HG02798 (cell line): ENCODE measurements at regions not wholly inside any gene's neighbourhood (a gene's known extent, or its start where the extent isn't known, plus 50 kb on each side); places are given as distances from the start of the nearest gene placed in this dataset.
"Not testable (repeated sequence)": the region's sequence is repeated elsewhere in the genome, so short reads cannot be mapped to it uniquely, and the experiment has no call there.

ENCODE experiments used
- ATAC-seq: cut with Tn5 transposase; IDR thresholded peaks from one replicate; pipeline ENCODE4 v1.9.1; 2021; ENCODE audit warnings: mild to moderate bottlenecking; ENCODE audit not compliant: unreplicated experiment, poor library complexity

- no peak for ATAC-seq
Measured at GRCh38 chr20:12067686-12068085, 150.0 kb downstream of the BTBD3 start.

- no peak for ATAC-seq
Measured at GRCh38 chr20:12068121-12068520, 150.4 kb downstream of the BTBD3 start.

- no peak for ATAC-seq
Measured at GRCh38 chr20:12069181-12069580, 151.5 kb downstream of the BTBD3 start.

GRCh38 chr20:12072221-12072953 is 154.7 kb downstream of the BTBD3 start:
- ATAC-seq, result no peak

- ATAC-seq, result no peak
Measured at GRCh38 chr20:12072954-12073264, 155.2 kb downstream of the BTBD3 start.

GRCh38 chr20:12074111-12074655 is 156.5 kb downstream of the BTBD3 start:
- no peak for ATAC-seq

GRCh38 chr20:12076200-12076599 is 158.5 kb downstream of the BTBD3 start:
- ATAC-seq, result no peak

GRCh38 chr20:12077875-12078274 is 160.2 kb downstream of the BTBD3 start:
- ATAC-seq, result no peak

- no peak for ATAC-seq
Measured at GRCh38 chr20:12079490-12079889, 161.8 kb downstream of the BTBD3 start.

- ATAC-seq, result no peak
Measured at GRCh38 chr20:12083269-12083668, 165.6 kb downstream of the BTBD3 start.

GRCh38 chr20:12084482-12084881 is 166.8 kb downstream of the BTBD3 start:
- no peak for ATAC-seq

- no peak for ATAC-seq
Measured at GRCh38 chr20:12086359-12086758, 168.7 kb downstream of the BTBD3 start.

GRCh38 chr20:12090920-12091319 is 173.2 kb downstream of the BTBD3 start:
- no peak for ATAC-seq

GRCh38 chr20:12093057-12093796 is 175.5 kb downstream of the BTBD3 start:
- no peak for ATAC-seq

GRCh38 chr20:12093797-12094190 is 176.1 kb downstream of the BTBD3 start:
- not testable (repeated sequence) for ATAC-seq

GRCh38 chr20:12095180-12095920 is 177.7 kb downstream of the BTBD3 start:
- no peak for ATAC-seq

GRCh38 chr20:12098421-12098820 is 180.7 kb downstream of the BTBD3 start:
- ATAC-seq, result no peak

- ATAC-seq, result no peak
Measured at GRCh38 chr20:12108846-12109245, 191.2 kb downstream of the BTBD3 start.

GRCh38 chr20:12110274-12110673 is 192.6 kb downstream of the BTBD3 start:
- no peak for ATAC-seq

- peak; percentile 32 for ATAC-seq
Measured at GRCh38 chr20:12110711-12111110, 193.0 kb downstream of the BTBD3 start.
